ENCODE measurements at regions not wholly inside any gene's neighbourhood (a gene's known extent, or its start where the extent isn't known, plus 50 kb on each side); places are given as distances from the start of the nearest gene placed in this dataset.

DNA sequence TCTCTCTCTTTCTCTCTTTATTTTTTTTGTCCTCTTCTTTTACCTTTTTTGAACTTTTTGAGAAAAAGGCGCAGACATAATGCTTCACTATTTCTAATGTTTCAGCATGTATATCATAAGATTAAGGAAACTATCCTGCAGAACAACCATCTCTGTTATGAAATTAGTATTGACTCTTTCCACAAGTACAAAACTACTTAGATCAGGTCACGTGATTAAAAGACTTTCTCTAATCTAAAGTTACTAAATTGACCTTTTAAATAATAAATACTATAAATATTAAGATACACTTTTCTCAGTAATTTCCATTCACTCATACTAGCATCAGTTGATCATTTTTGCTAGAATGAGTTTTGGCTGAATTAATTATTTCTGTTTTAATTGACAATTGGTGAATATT, 844.5 kb upstream of the LRFN5 start:
- Histone ChIP-seq H3K4me3 (ENCODE audit: low read length) (no peak overlapping the region), H3K36me3 (ENCODE audit: insufficient read depth, low read depth, low read length) (no peaks in the 10 kb centered on the region), H3K27ac (ENCODE audit: low read length) (no peak overlapping the region), H3K9ac (ENCODE audit: low read depth, low read length) (no peak overlapping the region), H3K27me3 (ENCODE audit: insufficient read depth, low read length) (no peaks in the 10 kb centered on the region), H3K9me3 (ENCODE audit: insufficient read depth, low read depth, low read length) (no peaks in the 10 kb centered on the region), H3K4me1 (ENCODE audit: insufficient read depth, low read length) (peaks cover 10% of the 10 kb centered on the region; the same call in 1 of the 2 replicates)

GRCh38 chr14:40760704-40761103, 846.0 kb upstream of the LRFN5 start:
- Histone ChIP-seq H3K27ac (ENCODE audit: low read length) (no peak overlapping the region), H3K9ac (ENCODE audit: low read depth, low read length) (no peak overlapping the region), H3K4me1 (ENCODE audit: insufficient read depth, low read length) (peaks cover 10% of the 10 kb centered on the region; the same call in 1 of the 2 replicates), H3K36me3 (ENCODE audit: insufficient read depth, low read depth, low read length) (no peaks in the 10 kb centered on the region), H3K4me3 (ENCODE audit: low read length) (no peak overlapping the region), H3K9me3 (ENCODE audit: insufficient read depth, low read depth, low read length) (no peaks in the 10 kb centered on the region), H3K27me3 (ENCODE audit: insufficient read depth, low read length) (no peaks in the 10 kb centered on the region)

DNA sequence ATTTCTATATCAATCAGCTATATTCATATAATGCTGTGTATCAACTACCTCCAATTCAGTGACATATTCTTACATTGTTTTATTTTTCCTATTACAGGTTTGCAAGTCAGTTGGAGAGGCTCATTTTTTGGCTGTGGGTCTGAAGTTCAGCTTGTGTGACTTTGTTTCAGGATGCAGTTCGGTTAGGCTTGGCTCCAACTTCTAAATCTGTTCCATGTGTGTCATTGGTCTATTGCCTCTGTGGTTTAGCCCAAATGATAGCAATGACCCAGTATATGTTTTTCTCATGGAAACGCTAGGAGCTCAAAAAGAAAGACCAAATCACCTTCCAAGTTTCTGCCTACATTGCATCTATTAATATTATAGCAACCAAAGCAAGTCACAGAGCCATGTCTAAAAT, 848.6 kb upstream of the LRFN5 start:
- H3K9me3 ChIP-seq (ENCODE audit: insufficient read depth, low read depth, low read length), result peaks cover 5% of the 10 kb centered on the region; the same call in 1 of the 2 replicates
- H3K4me3 ChIP-seq (ENCODE audit: low read length), result no peak overlapping the region
- H3K9ac ChIP-seq (ENCODE audit: low read depth, low read length), result no peak overlapping the region
- H3K36me3 ChIP-seq (ENCODE audit: insufficient read depth, low read depth, low read length), result no peaks in the 10 kb centered on the region
- peaks cover 10% of the 10 kb centered on the region; the same call in 1 of the 2 replicates for H3K4me1 ChIP-seq (ENCODE audit: insufficient read depth, low read length)
- H3K27ac ChIP-seq (ENCODE audit: low read length), result no peak overlapping the region
- no peaks in the 10 kb centered on the region for H3K27me3 ChIP-seq (ENCODE audit: insufficient read depth, low read length)

DNA sequence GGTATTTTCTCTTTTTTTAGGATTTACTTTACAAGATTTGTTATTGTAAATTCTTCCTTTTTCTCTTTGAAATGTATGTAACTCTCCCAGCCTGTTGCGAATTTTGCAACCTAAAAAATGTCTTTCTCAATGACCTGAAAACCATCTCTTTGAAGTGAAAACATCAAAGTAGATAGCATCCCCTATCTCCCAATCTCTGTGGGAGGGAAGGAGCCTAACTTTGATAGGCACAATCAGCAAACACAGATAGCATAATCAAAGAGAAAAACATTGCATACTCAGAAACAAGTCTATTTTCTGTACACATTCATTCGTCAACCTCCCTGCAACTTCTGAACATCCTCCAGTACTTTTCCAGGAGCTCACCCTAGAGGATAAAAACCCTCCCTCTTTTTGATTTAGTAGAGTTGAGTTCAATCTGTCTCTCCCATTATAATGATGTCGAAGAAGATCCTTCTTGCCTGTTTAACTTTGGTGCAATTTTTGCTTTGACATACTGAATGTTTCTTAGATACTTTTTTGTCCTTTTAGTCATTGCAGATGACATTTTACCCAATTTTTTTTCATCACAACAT, 849.2 kb upstream of the LRFN5 start:
- Histone ChIP-seq H3K36me3 (ENCODE audit: insufficient read depth, low read depth, low read length) (no peaks in the 10 kb centered on the region), H3K4me1 (ENCODE audit: insufficient read depth, low read length) (peaks cover 6% of the 10 kb centered on the region; the same call in 1 of the 2 replicates), H3K27me3 (ENCODE audit: insufficient read depth, low read length) (no peaks in the 10 kb centered on the region), H3K4me3 (ENCODE audit: low read length) (no peak overlapping the region), H3K9ac (ENCODE audit: low read depth, low read length) (no peak overlapping the region), H3K9me3 (ENCODE audit: insufficient read depth, low read depth, low read length) (peaks cover 5% of the 10 kb centered on the region; the same call in 1 of the 2 replicates), H3K27ac (ENCODE audit: low read length) (no peak overlapping the region)

GRCh38 chr14:40733206-40733605, 873.5 kb upstream of the LRFN5 start:
- no peak overlapping the region for H3K4me3 ChIP-seq (ENCODE audit: low read length)
- H3K27me3 ChIP-seq (ENCODE audit: insufficient read depth, low read length), result no peaks in the 10 kb centered on the region
- no peak overlapping the region for H3K27ac ChIP-seq (ENCODE audit: low read length)
- no peaks in the 10 kb centered on the region for H3K36me3 ChIP-seq (ENCODE audit: insufficient read depth, low read depth, low read length)
- peaks cover 30% of the 10 kb centered on the region for H3K9me3 ChIP-seq (ENCODE audit: insufficient read depth, low read depth, low read length)
- H3K4me1 ChIP-seq (ENCODE audit: insufficient read depth, low read length), result no peaks in the 10 kb centered on the region
- H3K9ac ChIP-seq (ENCODE audit: low read depth, low read length), result no peak overlapping the region

- no peaks in the 10 kb centered on the region for H3K36me3 ChIP-seq (ENCODE audit: insufficient read depth, low read depth, low read length)
- H3K27me3 ChIP-seq (ENCODE audit: insufficient read depth, low read length), result no peaks in the 10 kb centered on the region
- no peak overlapping the region for H3K27ac ChIP-seq (ENCODE audit: low read length)
- peaks cover 6% of the 10 kb centered on the region; the same call in 1 of the 2 replicates for H3K9me3 ChIP-seq (ENCODE audit: insufficient read depth, low read depth, low read length)
- no peak overlapping the region for H3K4me3 ChIP-seq (ENCODE audit: low read length)
- H3K4me1 ChIP-seq (ENCODE audit: insufficient read depth, low read length), result no peaks in the 10 kb centered on the region
- no peak overlapping the region for H3K9ac ChIP-seq (ENCODE audit: low read depth, low read length)
Observed at GRCh38 chr14:40727107-40727506, 879.6 kb upstream of the LRFN5 start.

- no peak overlapping the region for H3K9ac ChIP-seq (ENCODE audit: low read depth, low read length)
- H3K27me3 ChIP-seq (ENCODE audit: insufficient read depth, low read length), result no peaks in the 10 kb centered on the region
- H3K4me3 ChIP-seq (ENCODE audit: low read length), result no peak overlapping the region
- H3K36me3 ChIP-seq (ENCODE audit: insufficient read depth, low read depth, low read length), result no peaks in the 10 kb centered on the region
- H3K9me3 ChIP-seq (ENCODE audit: insufficient read depth, low read depth, low read length), result peaks cover 24% of the 10 kb centered on the region
- no peak overlapping the region for H3K27ac ChIP-seq (ENCODE audit: low read length)
- no peaks in the 10 kb centered on the region for H3K4me1 ChIP-seq (ENCODE audit: insufficient read depth, low read length)
Observed at GRCh38 chr14:40713387-40713786, 893.3 kb upstream of the LRFN5 start.

- no peak overlapping the region for H3K27ac ChIP-seq (ENCODE audit: low read length)
- H3K9me3 ChIP-seq (ENCODE audit: insufficient read depth, low read depth, low read length), result no peaks in the 10 kb centered on the region; the same call in 1 of the 2 replicates
- no peaks in the 10 kb centered on the region for H3K36me3 ChIP-seq (ENCODE audit: insufficient read depth, low read depth, low read length)
Observed at GRCh38 chr14:40697231-40697630, 909.4 kb upstream of the LRFN5 start.

DNA sequence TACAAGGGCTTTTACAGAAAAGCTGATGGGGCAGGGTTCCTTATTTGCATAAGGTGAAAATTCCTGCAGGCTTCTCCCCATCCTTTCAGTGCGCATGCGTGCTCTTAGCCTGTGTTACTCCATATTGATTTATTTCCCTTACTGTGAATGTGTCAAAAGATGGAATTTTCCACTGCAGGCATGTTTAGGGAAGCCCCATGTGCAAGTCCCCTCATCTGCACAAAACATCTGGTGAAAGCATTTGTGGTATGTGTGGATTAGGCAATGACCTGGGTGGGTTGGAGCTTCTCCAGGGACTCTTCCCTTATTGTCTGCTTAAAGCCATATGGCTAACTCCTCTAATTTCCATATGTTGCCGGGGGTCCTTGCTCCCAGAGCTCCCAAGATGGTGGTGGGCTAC, 912.7 kb upstream of the LRFN5 start:
- Histone ChIP-seq H3K27me3 (ENCODE audit: insufficient read depth, low read length) (no peaks in the 10 kb centered on the region), H3K9me3 (ENCODE audit: insufficient read depth, low read depth, low read length) (no peaks in the 10 kb centered on the region; the same call in 1 of the 2 replicates), H3K27ac (ENCODE audit: low read length) (no peak overlapping the region), H3K4me3 (ENCODE audit: low read length) (no peak overlapping the region), H3K4me1 (ENCODE audit: insufficient read depth, low read length) (no peaks in the 10 kb centered on the region; the same call in 1 of the 2 replicates), H3K36me3 (ENCODE audit: insufficient read depth, low read depth, low read length) (no peaks in the 10 kb centered on the region), H3K9ac (ENCODE audit: low read depth, low read length) (no peak overlapping the region)

More at GRCh38 chr14:40697231-40697630, 909.4 kb upstream of the LRFN5 start:
- Histone ChIP-seq H3K9ac (ENCODE audit: low read depth, low read length) (no peak overlapping the region), H3K27me3 (ENCODE audit: insufficient read depth, low read length) (no peaks in the 10 kb centered on the region), H3K4me3 (ENCODE audit: low read length) (no peak overlapping the region), H3K4me1 (ENCODE audit: insufficient read depth, low read length) (no peaks in the 10 kb centered on the region; the same call in 1 of the 2 replicates)

GRCh38 chr14:40691066-40691465, 915.6 kb upstream of the LRFN5 start:
- H3K9me3 ChIP-seq (ENCODE audit: insufficient read depth, low read depth, low read length), result no peaks in the 10 kb centered on the region; the same call in 1 of the 2 replicates
- no peak overlapping the region for H3K27ac ChIP-seq (ENCODE audit: low read length)

DNA sequence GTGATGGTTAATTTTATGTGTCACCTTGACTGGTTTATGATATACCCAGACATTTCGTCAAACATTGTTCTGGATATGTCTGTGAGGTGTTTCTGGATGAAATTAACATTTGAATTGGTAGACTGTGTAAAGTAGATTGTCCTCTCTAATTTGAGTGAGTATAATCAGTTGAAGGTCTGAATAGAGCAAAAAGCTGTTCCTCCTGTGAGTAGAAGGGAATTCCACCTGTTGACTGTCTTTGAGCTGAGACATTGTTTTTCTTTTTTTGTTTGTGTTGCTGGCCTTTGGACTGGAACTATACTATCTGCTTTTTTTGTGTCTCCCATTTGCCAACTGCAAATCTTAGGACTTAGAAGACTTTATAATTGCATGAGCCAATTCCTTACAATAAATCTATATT, 920.9 kb upstream of the LRFN5 start:
- H3K9ac ChIP-seq (ENCODE audit: low read depth, low read length), result no peak overlapping the region
- no peaks in the 10 kb centered on the region for H3K27me3 ChIP-seq (ENCODE audit: insufficient read depth, low read length)

More at GRCh38 chr14:40691066-40691465, 915.6 kb upstream of the LRFN5 start:
- Histone ChIP-seq H3K4me1 (ENCODE audit: insufficient read depth, low read length) (no peaks in the 10 kb centered on the region; the same call in none of the 2 replicates), H3K9ac (ENCODE audit: low read depth, low read length) (no peak overlapping the region), H3K36me3 (ENCODE audit: insufficient read depth, low read depth, low read length) (no peaks in the 10 kb centered on the region), H3K27me3 (ENCODE audit: insufficient read depth, low read length) (no peaks in the 10 kb centered on the region), H3K4me3 (ENCODE audit: low read length) (no peak overlapping the region)

GRCh38 chr14:40684328-40684727, 922.3 kb upstream of the LRFN5 start:
- no peaks in the 10 kb centered on the region for H3K27me3 ChIP-seq (ENCODE audit: insufficient read depth, low read length)
- H3K27ac ChIP-seq (ENCODE audit: low read length), result no peak overlapping the region
- no peak overlapping the region for H3K4me3 ChIP-seq (ENCODE audit: low read length)
- no peaks in the 10 kb centered on the region for H3K36me3 ChIP-seq (ENCODE audit: insufficient read depth, low read depth, low read length)
- H3K9me3 ChIP-seq (ENCODE audit: insufficient read depth, low read depth, low read length), result no peaks in the 10 kb centered on the region
- H3K9ac ChIP-seq (ENCODE audit: low read depth, low read length), result no peak overlapping the region
- H3K4me1 ChIP-seq (ENCODE audit: insufficient read depth, low read length), result no peaks in the 10 kb centered on the region; the same call in 1 of the 2 replicates

More for the DNA sequence above, 920.9 kb upstream of the LRFN5 start:
- H3K4me3 ChIP-seq (ENCODE audit: low read length), result no peak overlapping the region
- no peak overlapping the region for H3K27ac ChIP-seq (ENCODE audit: low read length)
- no peaks in the 10 kb centered on the region for H3K36me3 ChIP-seq (ENCODE audit: insufficient read depth, low read depth, low read length)
- no peaks in the 10 kb centered on the region for H3K9me3 ChIP-seq (ENCODE audit: insufficient read depth, low read depth, low read length)
- no peaks in the 10 kb centered on the region; the same call in 1 of the 2 replicates for H3K4me1 ChIP-seq (ENCODE audit: insufficient read depth, low read length)
